Left cardiac atrium (tissue), 4 donors: ENCODE measurements at regions not wholly inside any gene's neighbourhood (a gene's known extent, or its start where the extent isn't known, plus 50 kb on each side); places are given as distances from the start of the nearest gene placed in this dataset.
A peak's percentile ranks its signal among the peaks of the same experiment; 100 is the strongest.

Experiments
- ATAC-seq, 2 donors: fragments of 200-7000 bp; cut with Tn5 transposase; one replicate each; pipeline ENCODE4 v1.9.1; 2020; ENCODE audit warnings: mild to moderate bottlenecking in 2 of 2, moderate library complexity in 2 of 2
- DNase-seq: peaks from one replicate; pipeline ENCODE4 v3.0.0-alpha.2; 2020
- intact Hi-C, 2 donors: fragments of 100-400 bp; cut with DNase I; formaldehyde crosslinking; loops; one replicate each; pipeline versions ENCODE4 v1.14.1 to v1.15.1; 2022 to 2023
- donor health status: DM: no; HTN: yes; CAD: no.
- donor health status: DM: no; HTN: yes; CAD: no; lungs with severe emphysema.
- donor health status: DM: yes; HTN: yes; CAD: no.
- donor health status: Dilated cardiomyopathy.

GRCh38 chr4:151942971-151943370, 182.2 kb upstream of the GATB start:
- intact Hi-C loops = no loop called here
- ATAC-seq (no peak), DNase-seq (no peak)

DNA sequence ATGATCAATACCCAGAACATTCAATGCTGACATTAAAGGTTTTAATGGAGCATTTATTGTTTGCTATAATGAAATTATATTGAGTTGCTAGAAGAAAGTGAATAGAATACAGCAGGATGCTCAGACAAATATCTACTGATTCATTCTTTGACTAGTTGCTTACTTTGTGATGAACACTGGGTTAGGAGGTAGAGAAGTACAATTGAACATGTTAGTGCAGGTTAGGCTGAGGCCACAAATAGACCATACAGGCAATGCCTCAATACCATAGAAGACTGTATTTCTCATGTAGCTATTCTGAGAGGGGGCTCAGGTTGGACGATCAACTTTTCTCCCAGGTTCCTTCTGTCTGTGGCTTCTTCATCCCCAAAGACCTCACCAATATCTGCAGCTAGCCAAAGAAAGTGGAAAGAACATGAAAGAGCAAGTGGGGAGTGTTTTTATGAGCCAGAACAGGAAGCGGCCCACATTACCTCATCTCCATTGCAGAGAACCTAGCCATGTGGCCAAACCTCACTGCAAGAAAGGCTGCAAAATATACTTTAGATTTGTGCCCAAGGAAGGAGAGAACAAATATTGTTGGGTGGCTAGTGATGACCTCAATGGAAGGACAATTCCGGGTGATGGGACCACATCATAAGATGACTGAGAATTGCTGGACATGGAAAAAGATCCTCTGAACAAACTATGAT, 180.3 kb upstream of the GATB start:
- ATAC-seq = no peak
- no peak for DNase-seq
- intact Hi-C loops = no loop called here

DNA sequence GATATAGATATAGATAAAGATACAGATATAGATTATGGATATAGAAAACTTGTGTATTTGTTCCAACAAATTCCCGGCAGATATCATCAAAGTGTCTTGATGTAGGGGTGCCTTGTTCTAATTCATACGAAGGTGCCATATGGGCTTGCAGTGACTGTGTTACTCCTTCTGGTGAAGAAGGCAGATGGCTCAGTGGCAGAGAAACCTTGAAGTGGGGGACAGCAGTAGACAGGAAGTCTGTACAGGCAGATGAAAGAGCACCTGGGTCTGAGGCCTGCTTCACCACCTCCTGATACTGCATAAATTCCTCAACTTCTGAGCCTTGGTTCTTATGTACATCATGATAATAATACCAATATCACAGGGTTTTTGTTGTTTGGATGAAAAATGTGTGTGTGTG, 179.5 kb upstream of the GATB start:
- ATAC-seq = no peak

DNA sequence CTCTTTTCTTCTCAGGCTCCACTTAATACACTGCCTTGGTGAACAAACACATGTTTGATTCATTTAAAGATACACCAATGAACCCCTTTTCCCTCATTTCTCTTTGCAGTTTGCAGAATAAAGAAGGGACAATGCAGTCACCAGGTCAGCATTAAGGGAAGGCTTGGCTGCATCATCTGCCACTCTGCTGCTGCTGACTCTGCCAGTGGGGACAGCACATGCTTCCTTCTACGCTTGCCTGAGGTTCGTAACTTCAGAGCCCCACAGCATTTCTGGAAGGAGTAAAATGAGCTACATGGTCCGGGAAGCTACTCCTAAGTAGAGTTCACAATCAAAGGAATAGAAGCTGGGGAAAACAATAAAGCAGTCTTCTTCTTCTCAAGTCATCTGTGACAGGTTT, 178.9 kb upstream of the GATB start:
- no peak for DNase-seq
- intact Hi-C loops = no loop called here
- peak in 1 of 2 donors; percentile 53 for ATAC-seq

More for the DNA sequence above, 179.5 kb upstream of the GATB start:
- intact Hi-C loops = no loop called here
- DNase-seq = no peak

DNA sequence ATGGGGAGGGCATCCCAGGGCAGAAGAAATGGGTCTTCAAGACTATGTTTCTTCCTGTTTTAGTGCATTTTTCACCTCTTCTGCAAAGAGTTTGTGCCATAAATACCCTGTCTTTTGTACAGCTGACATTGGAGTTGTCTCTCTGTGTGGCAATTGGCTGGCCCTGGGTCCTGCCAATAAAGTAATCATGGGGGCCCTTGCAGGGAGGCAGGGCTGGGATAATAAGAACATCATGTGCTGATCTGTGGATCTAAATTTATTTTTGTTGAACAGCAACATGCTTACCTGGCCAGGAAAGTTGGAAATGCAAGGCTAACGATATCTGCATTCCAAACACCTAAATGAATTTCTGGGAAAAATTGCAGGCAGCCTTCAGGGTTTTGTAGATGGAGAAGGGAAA, 174.6 kb upstream of the GATB start:
- DNase-seq (no peak), ATAC-seq (no peak)
- intact Hi-C loops = no loop called here

DNA sequence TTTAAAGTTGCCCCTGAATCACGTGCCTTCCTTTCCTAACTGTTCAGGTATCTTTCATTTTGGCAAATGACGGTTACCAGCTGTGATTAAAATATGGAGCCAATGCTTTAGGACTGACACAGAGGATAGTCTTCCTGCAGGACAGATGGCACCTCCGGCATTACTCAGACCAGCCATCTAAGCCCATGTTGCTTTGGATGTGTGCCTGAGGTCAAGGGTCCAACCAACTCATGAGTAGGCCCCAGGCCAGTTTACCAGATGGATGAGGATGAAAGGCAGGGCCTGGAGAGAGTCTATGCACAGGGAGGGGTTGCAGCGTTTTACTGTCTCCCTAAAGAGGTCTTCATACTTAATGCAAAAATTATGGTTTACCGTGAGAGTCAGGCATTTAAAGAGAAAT, 174.0 kb upstream of the GATB start:
- ATAC-seq = peak in 1 of 2 donors; percentile 26
- intact Hi-C loops = no loop called here
- no peak for DNase-seq

GRCh38 chr4:151933122-151933827, 172.5 kb upstream of the GATB start:
- no peak for DNase-seq
- intact Hi-C loops = no loop called here
- peak; percentile 47 to 79 for ATAC-seq

DNA sequence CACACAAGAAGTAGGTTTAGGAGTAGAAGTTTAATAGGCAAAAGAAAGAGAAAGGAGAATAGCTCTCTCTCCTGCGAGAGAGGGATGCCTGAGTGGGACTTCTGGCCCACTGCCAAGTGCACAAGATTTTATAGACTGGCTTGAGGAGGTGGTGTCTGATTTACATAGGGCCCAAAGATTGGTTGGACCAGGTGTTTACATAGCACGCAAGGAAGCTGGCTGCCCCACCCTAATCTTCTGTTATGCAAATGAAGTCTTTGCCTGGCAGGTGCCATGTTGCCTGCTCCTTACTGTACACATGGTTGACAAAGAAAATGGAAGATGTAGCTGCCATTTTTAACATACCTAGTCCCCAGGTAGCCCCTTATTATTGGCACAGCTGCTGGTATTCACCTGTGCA, 170.8 kb upstream of the GATB start:
- DNase-seq (no peak), ATAC-seq (no peak)
- intact Hi-C loops = no loop called here

DNA sequence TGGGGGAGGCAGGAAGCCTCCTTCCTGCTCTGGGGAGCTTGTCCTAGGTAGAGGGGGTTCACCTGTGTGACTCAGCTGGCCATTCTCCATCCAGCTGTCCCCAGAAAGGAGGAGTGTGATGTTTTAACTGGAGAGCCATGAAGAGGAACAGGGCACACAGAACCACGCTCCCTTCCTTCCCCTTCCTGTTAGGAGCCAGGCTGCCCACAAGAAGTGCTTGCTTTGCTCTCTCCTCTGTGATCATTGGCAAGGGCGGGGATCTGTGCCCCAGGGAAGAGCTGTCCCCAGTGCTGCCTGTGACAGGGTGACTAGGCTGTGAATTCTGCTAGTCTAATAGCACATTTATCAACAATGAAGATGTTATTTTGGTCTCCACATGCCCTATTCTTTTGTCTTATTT, 169.6 kb upstream of the GATB start:
- peak; percentile 34 to 48 for ATAC-seq
- no peak for DNase-seq
- intact Hi-C loops = no loop called here

GRCh38 chr4:151928112-151928511, 167.3 kb upstream of the GATB start:
- intact Hi-C loops = no loop called here
- DNase-seq = no peak
- ATAC-seq = no peak

DNA sequence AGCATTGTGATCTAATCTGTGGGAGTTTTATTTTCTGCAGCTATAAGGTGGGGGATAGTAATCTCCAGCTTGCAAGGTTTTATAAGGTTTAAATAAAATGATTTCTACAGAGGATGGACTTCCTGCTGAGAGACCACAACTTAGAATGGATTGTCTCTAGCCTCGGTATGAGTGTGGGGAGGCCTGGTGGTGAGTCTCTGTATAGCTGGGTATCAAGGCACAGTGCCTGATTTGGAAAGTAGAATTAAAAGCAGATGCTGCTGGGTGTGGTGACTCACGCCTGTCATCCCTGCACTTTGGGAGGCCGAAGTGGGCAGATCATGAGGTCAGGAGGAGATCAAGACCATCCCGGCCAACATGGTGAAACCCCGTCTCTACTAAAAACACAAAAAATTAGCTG, 162.0 kb upstream of the GATB start:
- no peak for ATAC-seq
- no peak for DNase-seq
- intact Hi-C loops = no loop called here

DNA sequence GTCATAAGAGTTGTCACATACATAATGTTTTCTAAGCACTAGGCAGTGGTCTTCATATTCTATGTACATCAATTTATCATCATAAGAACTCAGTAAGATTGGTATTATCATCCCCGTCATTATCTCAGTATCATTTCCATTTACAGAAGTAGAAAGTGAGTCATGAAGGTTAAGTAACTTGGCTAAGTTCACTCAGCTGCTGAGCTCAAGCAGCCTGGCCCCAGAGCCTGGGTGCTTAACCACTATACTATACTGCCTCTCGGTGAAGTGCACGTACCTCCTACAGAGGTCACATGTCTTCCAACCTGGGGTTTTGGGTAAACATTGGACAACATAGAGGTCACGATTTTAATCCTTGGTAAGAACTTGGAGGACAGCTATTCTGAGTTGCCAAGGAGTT, 161.5 kb upstream of the GATB start:
- no peak for ATAC-seq
- no peak for DNase-seq
- intact Hi-C loops = no loop called here

DNA sequence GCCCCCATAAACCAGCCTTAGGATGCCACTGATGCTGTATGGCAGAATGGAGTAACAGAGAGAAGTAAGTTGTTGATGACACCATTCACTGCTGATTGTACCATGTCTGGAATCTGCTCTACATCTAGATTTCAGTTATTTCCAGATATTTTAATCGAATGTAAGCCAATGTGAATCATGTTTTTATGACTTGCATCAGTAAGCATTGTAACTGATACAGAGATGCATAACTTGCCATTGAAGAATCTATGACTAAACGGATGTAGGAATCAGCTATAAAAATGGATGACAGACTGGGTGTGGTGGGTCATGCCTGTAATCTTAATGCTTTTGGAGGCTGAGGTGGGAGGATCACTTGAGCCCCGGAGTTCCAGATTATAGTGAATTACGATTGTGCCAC, 161.0 kb upstream of the GATB start:
- intact Hi-C loops = no loop called here
- ATAC-seq = no peak
- DNase-seq = no peak

DNA sequence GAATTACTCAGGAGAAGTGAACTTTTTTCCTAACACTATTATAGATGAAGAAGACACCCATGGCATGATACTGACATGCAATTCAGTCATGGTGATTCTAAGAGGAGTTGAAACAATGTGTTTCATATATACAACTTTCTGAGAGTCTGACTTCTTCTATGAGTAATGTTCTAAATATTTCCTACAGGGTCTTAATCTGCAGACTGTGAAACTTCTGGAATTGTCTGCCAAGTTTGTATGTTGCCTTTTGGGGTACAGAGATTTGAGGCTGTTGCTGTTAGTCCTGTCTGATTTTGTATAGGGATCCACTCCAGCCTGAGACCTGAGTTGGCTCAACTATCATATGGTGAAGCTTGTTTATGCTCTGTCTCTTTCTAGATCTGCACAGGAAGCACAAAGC, 160.6 kb upstream of the GATB start:
- ATAC-seq (no peak), DNase-seq (no peak)
- intact Hi-C loops = no loop called here

- ATAC-seq (no peak), DNase-seq (no peak)
- intact Hi-C loops = no loop called here
These were observed 156.4 kb upstream of the GATB start for GRCh38 chr4:151917145-151917734.

DNA sequence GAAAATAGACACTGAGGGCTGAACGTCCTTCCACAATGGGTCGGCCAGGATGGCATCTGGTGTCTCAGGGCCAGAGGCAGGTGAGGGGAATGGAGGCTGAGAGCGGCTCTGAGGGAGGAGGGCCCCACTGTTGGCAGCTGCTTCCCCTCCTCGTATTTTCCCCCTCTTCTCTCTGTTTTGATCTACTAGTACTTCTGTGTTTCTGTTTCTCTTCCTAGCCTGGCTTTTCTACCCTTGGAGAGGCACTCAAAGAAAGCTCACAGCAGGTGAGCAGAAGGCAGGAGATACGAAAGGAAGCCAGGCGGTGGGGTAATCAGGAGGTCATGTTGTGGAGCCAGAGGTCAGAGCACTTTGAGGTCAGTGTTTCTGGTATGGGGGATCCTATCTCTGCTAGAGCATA, 151.8 kb upstream of the GATB start:
- intact Hi-C loops = no loop called here
- ATAC-seq (no peak), DNase-seq (no peak)

- ATAC-seq (no peak), DNase-seq (no peak)
- intact Hi-C loops = no loop called here
These were observed 151.2 kb upstream of the GATB start for GRCh38 chr4:151911970-151912369.

GRCh38 chr4:151908734-151909497, 148.1 kb upstream of the GATB start:
- no peak for DNase-seq
- intact Hi-C loops = no loop called here
- no peak for ATAC-seq

- ATAC-seq (no peak), DNase-seq (no peak)
- intact Hi-C loops = no loop called here
These were observed 147.4 kb upstream of the GATB start for GRCh38 chr4:151908201-151908600.

GRCh38 chr4:151906438-151906837, 145.6 kb upstream of the GATB start:
- intact Hi-C loops = no loop called here

More at GRCh38 chr4:151906438-151906837, 145.6 kb upstream of the GATB start:
- ATAC-seq (no peak), DNase-seq (no peak)
